GM12801 (cell line): ENCODE measurements at regions not wholly inside any gene's neighbourhood (a gene's known extent, or its start where the extent isn't known, plus 50 kb on each side); places are given as distances from the start of the nearest gene placed in this dataset.

Experiments
- TF ChIP-seq, protein P1 (sequence below): IDR thresholded peaks from one replicate; pipeline ENCODE4 v1.5.1; 2011; ENCODE audit warnings: control low read depth; ENCODE audit not compliant: insufficient read length; ENCODE audit errors: extremely low read depth

- TF ChIP-seq, protein P1, sequence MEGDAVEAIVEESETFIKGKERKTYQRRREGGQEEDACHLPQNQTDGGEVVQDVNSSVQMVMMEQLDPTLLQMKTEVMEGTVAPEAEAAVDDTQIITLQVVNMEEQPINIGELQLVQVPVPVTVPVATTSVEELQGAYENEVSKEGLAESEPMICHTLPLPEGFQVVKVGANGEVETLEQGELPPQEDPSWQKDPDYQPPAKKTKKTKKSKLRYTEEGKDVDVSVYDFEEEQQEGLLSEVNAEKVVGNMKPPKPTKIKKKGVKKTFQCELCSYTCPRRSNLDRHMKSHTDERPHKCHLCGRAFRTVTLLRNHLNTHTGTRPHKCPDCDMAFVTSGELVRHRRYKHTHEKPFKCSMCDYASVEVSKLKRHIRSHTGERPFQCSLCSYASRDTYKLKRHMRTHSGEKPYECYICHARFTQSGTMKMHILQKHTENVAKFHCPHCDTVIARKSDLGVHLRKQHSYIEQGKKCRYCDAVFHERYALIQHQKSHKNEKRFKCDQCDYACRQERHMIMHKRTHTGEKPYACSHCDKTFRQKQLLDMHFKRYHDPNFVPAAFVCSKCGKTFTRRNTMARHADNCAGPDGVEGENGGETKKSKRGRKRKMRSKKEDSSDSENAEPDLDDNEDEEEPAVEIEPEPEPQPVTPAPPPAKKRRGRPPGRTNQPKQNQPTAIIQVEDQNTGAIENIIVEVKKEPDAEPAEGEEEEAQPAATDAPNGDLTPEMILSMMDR, result no peak
Observed at GRCh38 chr17:5820721-5821456, 236.6 kb upstream of the NLRP1 start.

DNA sequence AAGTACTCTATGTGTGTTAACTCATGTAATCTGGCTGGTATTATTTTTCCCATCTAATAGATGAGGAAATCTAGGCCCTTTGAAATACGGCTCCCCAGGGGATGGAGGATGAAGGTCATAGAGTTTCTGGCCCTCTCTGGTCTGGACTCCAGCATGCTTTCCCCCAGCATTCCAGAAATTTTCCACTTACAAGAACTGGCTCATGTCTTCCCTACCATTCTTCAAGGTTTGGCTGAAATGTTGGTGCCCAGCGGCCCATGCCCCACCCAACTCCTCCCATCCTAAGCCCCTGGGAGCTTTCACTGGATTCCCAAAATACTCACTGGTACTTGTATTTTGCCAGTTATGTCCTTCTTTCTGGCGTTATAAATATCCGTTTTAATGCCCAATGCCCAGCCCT is 237.5 kb upstream of the NLRP1 start:
- TF ChIP-seq, protein P1, result no peak

GRCh38 chr17:5822281-5823060 is 238.2 kb upstream of the NLRP1 start:
- TF ChIP-seq, protein P1, result no peak

DNA sequence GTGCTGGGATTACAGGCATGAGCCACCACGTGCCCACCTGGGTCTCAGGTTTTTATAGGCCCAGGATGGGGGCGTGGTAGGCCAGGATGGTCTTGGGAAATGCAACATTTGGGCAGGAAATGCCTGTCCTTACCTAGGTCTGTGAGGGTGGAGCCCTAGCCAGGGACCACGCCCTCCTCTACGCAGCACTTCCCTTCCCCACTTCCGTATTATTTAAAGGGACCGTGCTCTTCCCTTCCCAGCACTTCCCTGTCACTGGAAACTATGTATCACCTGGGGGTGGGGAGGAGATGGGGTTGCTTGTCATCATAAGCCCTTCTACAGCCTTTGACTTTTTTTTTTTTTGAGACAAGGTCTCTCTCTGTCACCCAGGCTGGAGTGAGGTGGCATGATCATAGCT is 238.9 kb upstream of the NLRP1 start:
- TF ChIP-seq, protein P1, result no peak

DNA sequence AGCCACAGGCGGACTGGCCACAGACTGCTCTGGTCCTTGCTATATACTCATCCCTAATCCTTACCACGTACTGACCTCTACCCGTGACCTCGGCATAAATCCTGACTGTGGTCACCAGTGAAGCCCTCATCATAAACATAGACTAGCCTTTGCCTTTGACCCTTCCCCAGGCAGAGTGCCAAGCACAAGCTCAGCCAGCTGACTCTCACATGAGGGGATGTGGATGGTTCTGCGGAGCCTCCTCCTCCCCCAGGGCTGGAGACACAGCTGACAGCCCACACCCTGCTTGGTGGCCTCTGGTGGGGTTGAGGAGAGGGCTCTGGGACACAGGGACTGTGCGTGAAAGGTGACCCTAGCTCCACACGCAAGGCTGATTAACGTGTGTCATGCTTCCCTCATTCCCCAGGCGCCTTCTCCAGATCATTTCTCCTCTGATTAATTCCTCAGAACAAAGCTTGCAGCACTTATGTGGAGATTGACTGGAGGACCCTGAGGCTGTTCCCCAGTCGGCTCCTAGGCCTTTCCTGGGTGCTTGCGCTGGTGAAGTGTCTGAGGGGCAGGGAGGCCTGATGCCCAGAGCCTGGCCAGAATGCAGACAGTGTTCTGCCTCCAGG is 241.5 kb upstream of the NLRP1 start:
- TF ChIP-seq, protein P1, result no peak

DNA sequence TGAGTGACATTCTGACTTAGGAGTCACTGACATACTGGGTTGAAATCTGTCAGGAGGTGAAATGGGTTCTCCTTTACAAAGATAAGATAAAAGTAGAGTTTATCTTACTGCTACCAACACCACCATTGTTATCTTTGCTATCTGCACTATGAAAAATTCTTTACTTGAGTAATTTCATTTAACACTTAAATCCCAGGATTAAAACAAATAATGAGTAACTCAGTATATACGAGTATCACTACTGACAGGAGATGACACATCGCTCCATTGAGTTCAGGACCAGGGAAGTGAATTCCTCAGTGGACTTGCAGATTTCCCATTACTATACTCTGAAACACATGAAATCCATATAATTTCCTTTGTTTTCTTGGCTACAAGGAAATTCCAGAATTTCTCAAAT is 242.1 kb upstream of the NLRP1 start:
- TF ChIP-seq, protein P1, result no peak

DNA sequence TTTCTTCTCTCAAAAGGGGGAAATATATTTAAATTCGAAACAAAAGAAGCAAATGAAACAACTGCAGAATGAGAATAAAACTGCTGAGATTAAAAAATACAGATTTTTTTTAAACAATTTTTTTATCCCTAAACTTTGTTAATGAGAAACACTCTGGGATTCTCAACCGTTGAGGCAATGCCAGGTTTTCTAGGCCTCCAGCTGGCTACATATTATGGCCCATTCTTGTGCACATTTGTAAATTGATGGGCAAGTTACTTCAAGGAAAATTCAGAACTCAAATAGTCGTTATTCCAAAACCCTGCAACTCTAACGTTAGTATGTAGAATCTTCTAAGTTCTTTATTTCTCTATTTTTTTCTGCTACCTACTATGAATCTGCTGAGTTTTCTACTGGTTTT is 239.3 kb upstream of the WSCD1 start:
- TF ChIP-seq, protein P1, result no peak
